Stomach (tissue), 8 donors: ENCODE measurements at regions not wholly inside any gene's neighbourhood (a gene's known extent, or its start where the extent isn't known, plus 50 kb on each side); places are given as distances from the start of the nearest gene placed in this dataset.
"Not testable (repeated sequence)": the region's sequence is repeated elsewhere in the genome, so short reads cannot be mapped to it uniquely, and the experiment has no call there.

Source experiments
- DNase-seq, 2 donors: peaks; one replicate each; pipeline versions ENCODE4 v3.0.0 to v3.0.0-alpha.2; 2013 to 2019
- H3K27ac ChIP-seq, 5 donors: fragments of 200-600 bp in 4 of 5; sonication (generic) in 4 of 5; one replicate each; pipeline ENCODE4 v1.5.1; 2013 to 2019; ENCODE audit warnings: mild to moderate bottlenecking in 1 of 5, moderate library complexity in 1 of 5
- H3K27me3 ChIP-seq, 3 donors: fragments of 200-600 bp; sonication (generic); one replicate each; pipeline ENCODE4 v1.5.1; 2017 to 2019; ENCODE audit warnings: mixed run types in 1 of 3
- H3K36me3 ChIP-seq, 4 donors: fragments of 200-600 bp; sonication (generic); 1 replicate in 3 of 4; 2 replicates in 1 of 4; pipeline ENCODE4 v1.5.1; 2016 to 2019
- H3K4me1 ChIP-seq, 4 donors: fragments of 200-600 bp; sonication (generic); one replicate each; pipeline ENCODE4 v1.5.1; 2016 to 2019
- H3K4me3 ChIP-seq, 4 donors: fragments of 200-600 bp; sonication (generic) in 3 of 4; one replicate each; pipeline ENCODE4 v1.5.1; 2016 to 2019; ENCODE audit warnings: mild to moderate bottlenecking in 1 of 4
- H3K9me3 ChIP-seq, 4 donors: fragments of 200-600 bp; sonication (generic); one replicate each; pipeline ENCODE4 v1.5.1; 2016 to 2019
- EP300 ChIP-seq: sonication (generic); formaldehyde crosslinking; IDR thresholded peaks from one replicate; pipeline ENCODE4 v1.6.1; 2017; ENCODE audit warnings: antibody characterized with exemption
- POLR2A ChIP-seq, 4 donors: fragments of 450-650 bp; IDR thresholded peaks; one replicate each; pipeline ENCODE4 v1.6.1; 2016; ENCODE audit warnings: antibody characterized with exemption in 4 of 4, control low read depth in 2 of 4, mild to moderate bottlenecking in 1 of 4, moderate library complexity in 1 of 4
- POLR2AphosphoS5 ChIP-seq, 3 donors: sonication (generic); formaldehyde crosslinking; IDR thresholded peaks; one replicate each; pipeline ENCODE4 v1.6.1; 2016; ENCODE audit warnings: antibody characterized with exemption in 3 of 3
- WGBS, 5 donors: extraction: QIAGEN DNeasy Blood & Tissue Kit in 3 of 5; methylation state at CpG; one replicate each; pipeline versions ENCODE4 v1.1.5 to v1.1.7; 2013 to 2018; 5-methylcytosine and 5-hydroxymethylcytosine counted together
- intact Hi-C: fragments of 100-400 bp; cut with DNase I; formaldehyde crosslinking; loops from one replicate; pipeline ENCODE4 v1.15.1; 2023; ENCODE audit warnings: low total_unique reads
- TF ChIP-seq, protein P1 (sequence below), 7 experiments: fragments of 450-650 bp in 4 of 7; fragments of 200-600 bp in 3 of 7; sonication (generic) in 3 of 7; IDR thresholded peaks; one replicate each; pipeline ENCODE4 v1.5.1; 2016 to 2019; ENCODE audit warnings: antibody characterized with exemption in 7 of 7, control low read depth in 2 of 7, mild to moderate bottlenecking in 1 of 7
- donor health status: healthy with polysubstance abuse.
- donor health status: Bipolar disorder and iron deficiency.
- donor health status: healthy.

DNA sequence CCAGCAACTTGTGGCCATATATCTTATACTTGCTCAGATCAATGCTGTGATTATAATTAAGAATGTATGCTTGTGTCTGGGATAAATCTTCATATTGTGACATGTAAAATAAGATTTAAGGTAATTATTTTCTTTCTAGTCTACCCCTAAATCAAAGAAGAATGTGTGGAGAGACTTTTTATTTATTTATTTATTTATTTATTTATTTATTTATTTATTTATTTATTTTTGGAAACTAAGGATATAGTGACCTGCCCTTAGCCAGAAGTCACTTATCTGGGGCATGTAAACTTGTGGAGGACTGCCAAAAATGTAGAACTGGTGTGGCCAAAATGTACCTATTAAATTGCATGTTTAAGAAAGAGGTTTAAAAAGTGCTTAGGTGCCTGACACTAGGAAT, 144.3 kb downstream of the BEND2 start:
- DNase-seq = no peak
- no peaks in the 10 kb centered on the region for H3K4me1 ChIP-seq
- no peaks in the 10 kb centered on the region for H3K9me3 ChIP-seq
- no peaks in the 10 kb centered on the region for H3K27me3 ChIP-seq
- H3K4me3 ChIP-seq = no peak overlapping the region
- no peaks in the 10 kb centered on the region for H3K36me3 ChIP-seq
- H3K27ac ChIP-seq = no peak overlapping the region
- no peak for TF ChIP-seq POLR2A (IDR thresholded peaks at IDR 0.05)
- TF ChIP-seq, protein P1, sequence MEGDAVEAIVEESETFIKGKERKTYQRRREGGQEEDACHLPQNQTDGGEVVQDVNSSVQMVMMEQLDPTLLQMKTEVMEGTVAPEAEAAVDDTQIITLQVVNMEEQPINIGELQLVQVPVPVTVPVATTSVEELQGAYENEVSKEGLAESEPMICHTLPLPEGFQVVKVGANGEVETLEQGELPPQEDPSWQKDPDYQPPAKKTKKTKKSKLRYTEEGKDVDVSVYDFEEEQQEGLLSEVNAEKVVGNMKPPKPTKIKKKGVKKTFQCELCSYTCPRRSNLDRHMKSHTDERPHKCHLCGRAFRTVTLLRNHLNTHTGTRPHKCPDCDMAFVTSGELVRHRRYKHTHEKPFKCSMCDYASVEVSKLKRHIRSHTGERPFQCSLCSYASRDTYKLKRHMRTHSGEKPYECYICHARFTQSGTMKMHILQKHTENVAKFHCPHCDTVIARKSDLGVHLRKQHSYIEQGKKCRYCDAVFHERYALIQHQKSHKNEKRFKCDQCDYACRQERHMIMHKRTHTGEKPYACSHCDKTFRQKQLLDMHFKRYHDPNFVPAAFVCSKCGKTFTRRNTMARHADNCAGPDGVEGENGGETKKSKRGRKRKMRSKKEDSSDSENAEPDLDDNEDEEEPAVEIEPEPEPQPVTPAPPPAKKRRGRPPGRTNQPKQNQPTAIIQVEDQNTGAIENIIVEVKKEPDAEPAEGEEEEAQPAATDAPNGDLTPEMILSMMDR (IDR thresholded peaks at IDR 0.05) = no peak
- TF ChIP-seq EP300 = no peak
- no peak for TF ChIP-seq POLR2AphosphoS5 (IDR thresholded peaks at IDR 0.05)
- intact Hi-C loops = no loop called here

DNA sequence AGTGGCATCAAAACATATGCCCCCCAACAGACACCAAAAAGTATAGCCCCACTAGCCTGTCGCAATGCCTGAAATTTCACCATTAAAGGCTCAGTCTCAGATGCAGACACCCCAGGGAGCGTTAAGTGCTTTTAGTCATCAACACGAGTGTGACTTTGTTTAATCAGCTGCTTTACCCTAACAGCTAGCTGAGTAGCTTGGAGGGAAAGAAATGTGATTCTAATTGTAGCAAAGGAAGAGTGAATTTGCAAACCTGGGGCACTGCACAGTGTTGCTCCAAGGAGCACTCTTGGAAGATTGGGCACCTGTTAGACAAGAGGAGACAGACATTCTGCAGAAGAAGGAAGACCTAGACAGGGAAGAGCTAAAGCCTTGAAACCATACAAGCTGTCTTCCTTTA, 145.1 kb downstream of the BEND2 start:
- H3K36me3 ChIP-seq = no peaks in the 10 kb centered on the region
- 30 to 63% (median 42%) methylated on average over 3 of the region's 3 CpGs for WGBS, 5 donors
- no peak overlapping the region for H3K27ac ChIP-seq
- intact Hi-C loops = no loop called here
- no peaks in the 10 kb centered on the region for H3K27me3 ChIP-seq
- H3K9me3 ChIP-seq = no peaks in the 10 kb centered on the region
- H3K4me1 ChIP-seq = no peaks in the 10 kb centered on the region
- no peak for DNase-seq
- no peak overlapping the region for H3K4me3 ChIP-seq
- no peak for TF ChIP-seq POLR2AphosphoS5 (IDR thresholded peaks at IDR 0.05)
- TF ChIP-seq, protein P1 (IDR thresholded peaks at IDR 0.05) = no peak
- TF ChIP-seq EP300 = no peak
- no peak for TF ChIP-seq POLR2A (IDR thresholded peaks at IDR 0.05)

DNA sequence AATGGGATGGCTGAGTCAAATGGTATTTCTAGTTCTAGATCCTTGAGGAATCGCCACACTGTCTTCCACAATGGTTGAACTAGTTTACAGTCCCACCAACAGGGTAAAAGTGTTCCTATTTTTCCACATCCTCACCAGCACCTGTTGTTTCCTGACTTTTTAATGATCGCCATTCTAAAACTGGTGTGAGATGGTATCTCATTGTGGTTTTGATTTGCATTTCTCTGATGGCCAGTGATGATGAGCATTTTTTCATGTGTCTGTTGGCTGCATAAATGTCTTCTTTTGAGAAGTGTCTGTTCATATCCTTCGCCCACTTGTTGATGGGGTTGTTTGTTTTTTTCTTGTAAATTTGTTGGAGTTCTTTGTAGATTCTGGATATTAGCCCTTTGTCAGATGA, 152.6 kb downstream of the BEND2 start:
- H3K27me3 ChIP-seq, H3K4me3 ChIP-seq, H3K4me1 ChIP-seq, intact Hi-C loops, H3K9me3 ChIP-seq, H3K27ac ChIP-seq, H3K36me3 ChIP-seq, DNase-seq: not testable (repeated sequence)
- WGBS, 5 donors = 58 to 92% (median 85%) methylated on average over 2 to 3 of the region's 3 CpGs

DNA sequence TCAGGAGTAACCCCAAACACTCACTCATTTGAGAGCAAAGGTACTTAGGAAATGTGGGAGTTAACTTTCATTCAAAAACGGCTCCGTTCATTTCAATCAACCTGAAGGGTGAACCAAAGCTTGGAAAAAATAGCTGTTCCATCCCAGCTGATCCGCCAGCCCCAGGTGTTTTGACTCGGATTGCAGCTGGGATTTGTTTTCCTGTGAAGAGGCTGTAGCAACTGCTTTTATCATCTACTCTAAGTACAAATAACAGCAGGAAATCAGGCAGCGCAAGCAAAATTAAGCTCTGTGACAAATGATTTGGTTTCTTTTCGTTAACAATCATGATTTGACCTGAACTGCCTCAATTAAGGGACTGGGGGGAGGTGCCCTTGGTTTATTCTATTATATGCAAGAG, 154.7 kb downstream of the BEND2 start:
- DNase-seq = no peak
- H3K4me1 ChIP-seq = no peaks in the 10 kb centered on the region
- H3K36me3 ChIP-seq = no peaks in the 10 kb centered on the region
- H3K27ac ChIP-seq = no peak overlapping the region
- no peak overlapping the region for H3K4me3 ChIP-seq
- WGBS, 5 donors = 20 to 34% (median 29%) methylated on average over 6 of the region's 6 CpGs
- no peaks in the 10 kb centered on the region for H3K9me3 ChIP-seq
- peaks cover 0 to 3% (median 0%) of the 10 kb centered on the region in 3 donors for H3K27me3 ChIP-seq
- intact Hi-C loops = no loop called here
- TF ChIP-seq POLR2AphosphoS5 (IDR thresholded peaks at IDR 0.05) = no peak
- TF ChIP-seq POLR2A (IDR thresholded peaks at IDR 0.05) = no peak
- TF ChIP-seq, protein P1 (IDR thresholded peaks at IDR 0.05) = no peak
- no peak for TF ChIP-seq EP300

DNA sequence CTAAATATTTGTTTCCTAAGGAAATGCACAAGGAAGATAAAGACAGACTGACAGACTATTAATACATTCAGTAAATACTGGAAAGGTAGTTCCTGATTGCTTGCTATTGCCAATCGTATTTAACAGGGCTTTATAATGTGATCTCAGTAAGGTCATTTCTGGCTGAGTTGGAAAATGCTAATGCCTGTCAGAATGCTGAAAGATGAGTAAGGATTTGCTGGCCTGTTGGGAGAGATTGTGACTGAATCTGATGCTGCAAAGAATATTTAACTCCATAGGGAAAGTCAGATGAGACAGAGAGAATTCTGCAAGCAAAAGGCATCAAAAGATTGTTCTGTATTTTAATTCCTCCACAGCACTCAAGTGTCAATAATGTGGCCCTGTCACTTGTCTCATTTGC, 169.0 kb downstream of the BEND2 start:
- H3K4me1 ChIP-seq = no peaks in the 10 kb centered on the region
- intact Hi-C loops = no loop called here
- no peak overlapping the region for H3K4me3 ChIP-seq

More for the DNA sequence above, 169.0 kb downstream of the BEND2 start:
- 29 to 46% (median 33%) methylated on average over 1 of the region's 1 CpG for WGBS, 5 donors
- TF ChIP-seq POLR2AphosphoS5 (IDR thresholded peaks at IDR 0.05) = no peak
- TF ChIP-seq, protein P1 (IDR thresholded peaks at IDR 0.05) = no peak
- TF ChIP-seq EP300 = no peak
- TF ChIP-seq POLR2A (IDR thresholded peaks at IDR 0.05) = no peak
- Histone ChIP-seq H3K9me3 (peaks cover 0 to 7% (median 0%) of the 10 kb centered on the region in 4 donors), H3K27ac (no peak overlapping the region), H3K27me3 (no peaks in the 10 kb centered on the region), H3K36me3 (no peaks in the 10 kb centered on the region)
- DNase-seq = no peak
